Breast epithelium (tissue), 3 donors: ENCODE measurements at regions not wholly inside any gene's neighbourhood (a gene's known extent, or its start where the extent isn't known, plus 50 kb on each side); places are given as distances from the start of the nearest gene placed in this dataset.

Experiments
- POLR2AphosphoS5 ChIP-seq, 3 donors: sonication (generic); formaldehyde crosslinking; IDR thresholded peaks; one replicate each; pipeline ENCODE4 v1.6.1; 2017; ENCODE audit warnings: antibody characterized with exemption in 3 of 3
- TF ChIP-seq, protein P1 (sequence below), 3 donors: fragments of 450-650 bp; IDR thresholded peaks; one replicate each; pipeline ENCODE4 v1.5.1; 2016 to 2017; ENCODE audit warnings: antibody characterized with exemption in 3 of 3, mild to moderate bottlenecking in 3 of 3, moderate library complexity in 3 of 3

DNA sequence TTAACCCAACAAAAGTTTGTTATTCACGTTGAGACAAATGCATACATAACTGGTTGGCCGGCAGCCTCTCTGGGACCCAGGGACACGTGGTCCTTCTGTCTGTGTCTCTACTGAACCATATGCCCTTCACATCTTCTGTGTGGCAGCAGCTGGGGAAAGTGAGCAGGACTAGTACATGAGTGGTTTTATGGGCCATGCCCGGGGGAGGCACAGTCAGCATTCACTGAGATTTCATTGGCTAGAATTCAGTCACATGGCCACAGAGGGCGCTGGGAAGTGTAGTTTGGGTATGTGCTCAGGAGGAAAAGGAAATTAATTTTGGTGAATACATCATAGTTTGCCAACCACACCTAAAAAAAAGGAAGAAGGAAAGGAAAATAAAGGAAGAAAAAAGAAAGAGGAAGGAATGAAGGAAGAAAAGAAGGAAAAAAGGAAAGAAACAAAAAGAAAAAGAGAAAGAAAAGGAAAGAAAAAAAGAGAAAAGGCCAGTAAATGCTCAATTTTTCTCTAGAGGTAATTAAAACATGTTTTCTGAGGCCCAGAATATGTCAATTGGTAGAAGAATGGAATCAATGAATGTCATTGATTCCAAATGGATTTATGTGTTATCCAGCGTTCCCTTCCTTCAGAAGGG, 55.9 kb upstream of the KIRREL3 start:
- TF ChIP-seq POLR2AphosphoS5 (IDR thresholded peaks at IDR 0.05), result no peak
- TF ChIP-seq, protein P1, sequence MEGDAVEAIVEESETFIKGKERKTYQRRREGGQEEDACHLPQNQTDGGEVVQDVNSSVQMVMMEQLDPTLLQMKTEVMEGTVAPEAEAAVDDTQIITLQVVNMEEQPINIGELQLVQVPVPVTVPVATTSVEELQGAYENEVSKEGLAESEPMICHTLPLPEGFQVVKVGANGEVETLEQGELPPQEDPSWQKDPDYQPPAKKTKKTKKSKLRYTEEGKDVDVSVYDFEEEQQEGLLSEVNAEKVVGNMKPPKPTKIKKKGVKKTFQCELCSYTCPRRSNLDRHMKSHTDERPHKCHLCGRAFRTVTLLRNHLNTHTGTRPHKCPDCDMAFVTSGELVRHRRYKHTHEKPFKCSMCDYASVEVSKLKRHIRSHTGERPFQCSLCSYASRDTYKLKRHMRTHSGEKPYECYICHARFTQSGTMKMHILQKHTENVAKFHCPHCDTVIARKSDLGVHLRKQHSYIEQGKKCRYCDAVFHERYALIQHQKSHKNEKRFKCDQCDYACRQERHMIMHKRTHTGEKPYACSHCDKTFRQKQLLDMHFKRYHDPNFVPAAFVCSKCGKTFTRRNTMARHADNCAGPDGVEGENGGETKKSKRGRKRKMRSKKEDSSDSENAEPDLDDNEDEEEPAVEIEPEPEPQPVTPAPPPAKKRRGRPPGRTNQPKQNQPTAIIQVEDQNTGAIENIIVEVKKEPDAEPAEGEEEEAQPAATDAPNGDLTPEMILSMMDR (IDR thresholded peaks at IDR 0.05), result no peak
